Ovary (tissue), 7 donors: ENCODE measurements at regions not wholly inside any gene's neighbourhood (a gene's known extent, or its start where the extent isn't known, plus 50 kb on each side); places are given as distances from the start of the nearest gene placed in this dataset.

Experiments
- DNase-seq, 5 donors: peaks; one replicate each; pipeline ENCODE4 v3.0.0-alpha.2; 2019 to 2020
- H3K27ac ChIP-seq, 2 donors: fragments of 200-600 bp; one replicate each; pipeline versions ENCODE4 v1.5.1 to v1.8.0; 2019 to 2022
- H3K27me3 ChIP-seq: fragments of 200-600 bp; one replicate; pipeline ENCODE4 v1.8.0; 2022
- H3K36me3 ChIP-seq: fragments of 200-600 bp; sonication (generic); one replicate; pipeline ENCODE4 v1.5.1; 2019
- H3K4me1 ChIP-seq: one replicate; pipeline ENCODE4 v1.8.1; 2013; ENCODE audit warnings: mild to moderate bottlenecking, moderate library complexity; ENCODE audit not compliant: insufficient read depth
- H3K4me3 ChIP-seq: fragments of 200-600 bp; sonication (generic); one replicate; pipeline ENCODE4 v1.5.1; 2017
- H3K9me3 ChIP-seq, 2 donors: fragments of 200-600 bp in 1 of 2; sonication (generic) in 1 of 2; one replicate each; pipeline versions ENCODE4 v1.5.1 to v1.8.1; 2013 to 2019; ENCODE audit warnings: mild to moderate bottlenecking in 1 of 2, moderate library complexity in 1 of 2
- CTCF ChIP-seq, 3 donors: fragments of 450-650 bp in 2 of 3; fragments of 200-600 bp in 1 of 3; IDR thresholded peaks; one replicate each; pipeline versions ENCODE4 v1.5.1 to v1.8.0; 2016 to 2022; ENCODE audit warnings: antibody characterized with exemption in 3 of 3, mild to moderate bottlenecking in 1 of 3
- EP300 ChIP-seq: sonication (generic); formaldehyde crosslinking; IDR thresholded peaks from one replicate; pipeline ENCODE4 v1.6.1; 2017; ENCODE audit warnings: antibody characterized with exemption
- POLR2A ChIP-seq: fragments of 450-650 bp; IDR thresholded peaks from one replicate; pipeline ENCODE4 v1.6.1; 2017; ENCODE audit warnings: antibody characterized with exemption, mild to moderate bottlenecking, moderate library complexity
- WGBS, 3 donors: extraction: QIAGEN DNeasy Blood & Tissue Kit in 1 of 3; methylation state at CpG; one replicate each; pipeline versions ENCODE4 v1.1.5 to v1.1.7; 2013 to 2017; 5-methylcytosine and 5-hydroxymethylcytosine counted together
- intact Hi-C, 4 donors: fragments of 100-400 bp; cut with DNase I; formaldehyde crosslinking; loops; one replicate each; pipeline versions ENCODE4 v1.11.0 to v1.15.1; 2022 to 2023
- donor health status: DM: no; HTN: no; CAD: no; lungs with moderate emphysema.
- donor health status: DM: no; HTN: no; CAD: no.
- donor health status: Bipolar disorder and iron deficiency.
- donor health status: DM: no; HTN: no; CAD: no.
- donor health status: DM: yes; HTN: yes; CAD: no.

GRCh38 chr17:53633856-53634255, 188.9 kb upstream of the KIF2B start:
- intact Hi-C loops = no loop called here
- H3K9me3 ChIP-seq = no peaks in the 10 kb centered on the region
- H3K36me3 ChIP-seq = no peaks in the 10 kb centered on the region
- WGBS, 3 donors = 94 to 98% (median 95%) methylated on average over 1 of the region's 1 CpG
- no peaks in the 10 kb centered on the region for H3K4me1 ChIP-seq
- TF ChIP-seq EP300 (no peak), POLR2A (no peak), CTCF (IDR thresholded peaks at IDR 0.05) (no peak)
- DNase-seq = no peak
- H3K4me3 ChIP-seq = no peak overlapping the region
- H3K27me3 ChIP-seq = no peaks in the 10 kb centered on the region
- no peak overlapping the region for H3K27ac ChIP-seq

GRCh38 chr17:53631486-53631885, 191.2 kb upstream of the KIF2B start:
- Histone ChIP-seq H3K27me3 (no peaks in the 10 kb centered on the region), H3K36me3 (no peaks in the 10 kb centered on the region), H3K9me3 (no peaks in the 10 kb centered on the region), H3K27ac (no peak overlapping the region), H3K4me1 (no peaks in the 10 kb centered on the region), H3K4me3 (no peak overlapping the region)
- intact Hi-C loops = no loop called here
- no peak for DNase-seq
- 44 to 48% (median 46%) methylated on average over 4 of the region's 4 CpGs for whole genome bisulfite sequencing, 3 donors
- TF ChIP-seq EP300 = no peak
- no peak for TF ChIP-seq CTCF (IDR thresholded peaks at IDR 0.05)
- no peak for TF ChIP-seq POLR2A

- intact Hi-C loops = no loop called here
- WGBS, 3 donors = 65 to 88% (median 73%) methylated on average over 1 of the region's 1 CpG
Observed at GRCh38 chr17:53630638-53631037, 192.1 kb upstream of the KIF2B start.

GRCh38 chr17:53630115-53630514, 192.6 kb upstream of the KIF2B start:
- H3K9me3 ChIP-seq = no peaks in the 10 kb centered on the region
- H3K27me3 ChIP-seq = no peaks in the 10 kb centered on the region
- intact Hi-C loops = no loop called here
- no peaks in the 10 kb centered on the region for H3K4me1 ChIP-seq
- WGBS, 3 donors = 75 to 78% (median 77%) methylated on average over 3 of the region's 3 CpGs
- H3K36me3 ChIP-seq = no peaks in the 10 kb centered on the region
- no peak overlapping the region for H3K27ac ChIP-seq
- TF ChIP-seq EP300 (no peak), POLR2A (no peak), CTCF (IDR thresholded peaks at IDR 0.05) (no peak)
- DNase-seq = no peak
- H3K4me3 ChIP-seq = no peak overlapping the region

More at GRCh38 chr17:53630638-53631037, 192.1 kb upstream of the KIF2B start:
- Histone ChIP-seq H3K4me1 (no peaks in the 10 kb centered on the region), H3K9me3 (no peaks in the 10 kb centered on the region), H3K36me3 (no peaks in the 10 kb centered on the region), H3K4me3 (no peak overlapping the region), H3K27ac (no peak overlapping the region), H3K27me3 (no peaks in the 10 kb centered on the region)
- DNase-seq = no peak
- TF ChIP-seq CTCF (IDR thresholded peaks at IDR 0.05) = no peak
- no peak for TF ChIP-seq EP300
- TF ChIP-seq POLR2A = no peak

- WGBS, 3 donors = 7 to 28% (median 23%) methylated on average over 1 of the region's 1 CpG
- no peaks in the 10 kb centered on the region for H3K9me3 ChIP-seq
- intact Hi-C loops = no loop called here
- H3K4me1 ChIP-seq = no peaks in the 10 kb centered on the region
- TF ChIP-seq EP300 (no peak), POLR2A (no peak), CTCF (IDR thresholded peaks at IDR 0.05) (no peak)
- H3K4me3 ChIP-seq = no peak overlapping the region
- no peaks in the 10 kb centered on the region for H3K36me3 ChIP-seq
- no peak overlapping the region for H3K27ac ChIP-seq
- no peak for DNase-seq
- no peaks in the 10 kb centered on the region for H3K27me3 ChIP-seq
Observed at GRCh38 chr17:53629188-53629587, 193.5 kb upstream of the KIF2B start.
